Stomach (tissue), 4 donors: ENCODE measurements at regions not wholly inside any gene's neighbourhood (a gene's known extent, or its start where the extent isn't known, plus 50 kb on each side); places are given as distances from the start of the nearest gene placed in this dataset.

Experiments
- CTCF ChIP-seq, 7 experiments: fragments of 450-650 bp in 4 of 7; fragments of 200-600 bp in 3 of 7; sonication (generic) in 3 of 7; IDR thresholded peaks; one replicate each; pipeline ENCODE4 v1.5.1; 2016 to 2019; ENCODE audit warnings: antibody characterized with exemption in 7 of 7, control low read depth in 2 of 7, mild to moderate bottlenecking in 1 of 7
- POLR2A ChIP-seq, 4 donors: fragments of 450-650 bp; IDR thresholded peaks; one replicate each; pipeline ENCODE4 v1.6.1; 2016; ENCODE audit warnings: antibody characterized with exemption in 4 of 4, control low read depth in 2 of 4, mild to moderate bottlenecking in 1 of 4, moderate library complexity in 1 of 4
- POLR2AphosphoS5 ChIP-seq, 3 donors: sonication (generic); formaldehyde crosslinking; IDR thresholded peaks; one replicate each; pipeline ENCODE4 v1.6.1; 2016; ENCODE audit warnings: antibody characterized with exemption in 3 of 3

GRCh38 chr2:80987466-80987865 is 682.9 kb upstream of the LRRTM1 start:
- TF ChIP-seq CTCF (IDR thresholded peaks at IDR 0.05) (no peak), POLR2A (IDR thresholded peaks at IDR 0.05) (no peak), POLR2AphosphoS5 (IDR thresholded peaks at IDR 0.05) (no peak)
